ENCODE measurements at regions not wholly inside any gene's neighbourhood (a gene's known extent, or its start where the extent isn't known, plus 50 kb on each side); places are given as distances from the start of the nearest gene placed in this dataset.

- no peak for TF ChIP-seq CTCF (IDR thresholded peaks at IDR 0.05; ENCODE audit: low read depth, low read length, missing control alignments)
- H3K27ac ChIP-seq: no peak overlapping the region
- no peaks in the 10 kb centered on the region for H3K36me3 ChIP-seq (replicated peaks)
Observed at GRCh38 chr6:163830641-163831040, 416.1 kb downstream of the QKI start.

GRCh38 chr6:163828038-163828795, 413.7 kb downstream of the QKI start:
- DNase-seq: no peak
- no peak for TF ChIP-seq CTCF (IDR thresholded peaks at IDR 0.05; ENCODE audit: low read depth, low read length, missing control alignments)
- Histone ChIP-seq H3K27ac (no peak overlapping the region), H3K36me3 (replicated peaks) (no peaks in the 10 kb centered on the region), H3K27me3 (replicated peaks) (no peaks in the 10 kb centered on the region), H3K4me3 (ENCODE audit: low read depth, low read length) (no peak overlapping the region)
- in situ Hi-C loops (cut with HindIII; ENCODE audit: low pct_ligation_motif_present, low sequenced_read_pairs): no loop called here

More at GRCh38 chr6:163830641-163831040, 416.1 kb downstream of the QKI start:
- Histone ChIP-seq H3K4me3 (ENCODE audit: low read depth, low read length) (no peak overlapping the region), H3K27me3 (replicated peaks) (no peaks in the 10 kb centered on the region)
- in situ Hi-C loops (cut with HindIII; ENCODE audit: low pct_ligation_motif_present, low sequenced_read_pairs): no loop called here
- DNase-seq: no peak

GRCh38 chr6:163827143-163827542, 412.6 kb downstream of the QKI start:
- no peak for TF ChIP-seq CTCF (IDR thresholded peaks at IDR 0.05; ENCODE audit: low read depth, low read length, missing control alignments)
- no peaks in the 10 kb centered on the region for H3K36me3 ChIP-seq (replicated peaks)

GRCh38 chr6:163826629-163827028, 412.1 kb downstream of the QKI start:
- no peak for TF ChIP-seq CTCF (IDR thresholded peaks at IDR 0.05; ENCODE audit: low read depth, low read length, missing control alignments)
- no peaks in the 10 kb centered on the region for H3K27me3 ChIP-seq (replicated peaks)
- no peaks in the 10 kb centered on the region for H3K36me3 ChIP-seq (replicated peaks)
- DNase-seq: no peak
- in situ Hi-C loops (cut with HindIII; ENCODE audit: low pct_ligation_motif_present, low sequenced_read_pairs): no loop called here
- H3K27ac ChIP-seq: no peak overlapping the region
- H3K4me3 ChIP-seq (ENCODE audit: low read depth, low read length): no peak overlapping the region

More at GRCh38 chr6:163827143-163827542, 412.6 kb downstream of the QKI start:
- no peak overlapping the region for H3K4me3 ChIP-seq (ENCODE audit: low read depth, low read length)
- no peak overlapping the region for H3K27ac ChIP-seq
- in situ Hi-C loops (cut with HindIII; ENCODE audit: low pct_ligation_motif_present, low sequenced_read_pairs): no loop called here
- no peak for DNase-seq
- H3K27me3 ChIP-seq (replicated peaks): no peaks in the 10 kb centered on the region

GRCh38 chr6:163825033-163825432, 410.5 kb downstream of the QKI start:
- Histone ChIP-seq H3K36me3 (replicated peaks) (no peaks in the 10 kb centered on the region), H3K27ac (no peak overlapping the region), H3K27me3 (replicated peaks) (no peaks in the 10 kb centered on the region), H3K4me3 (ENCODE audit: low read depth, low read length) (no peak overlapping the region)
- DNase-seq: peak; percentile 1
- in situ Hi-C loops (cut with HindIII; ENCODE audit: low pct_ligation_motif_present, low sequenced_read_pairs): no loop called here
- no peak for TF ChIP-seq CTCF (IDR thresholded peaks at IDR 0.05; ENCODE audit: low read depth, low read length, missing control alignments)

GRCh38 chr6:163823577-163823976, 409.1 kb downstream of the QKI start:
- no peak overlapping the region for H3K4me3 ChIP-seq (ENCODE audit: low read depth, low read length)
- in situ Hi-C loops (cut with HindIII; ENCODE audit: low pct_ligation_motif_present, low sequenced_read_pairs): no loop called here
- no peak overlapping the region for H3K27ac ChIP-seq
- DNase-seq: no peak
- no peaks in the 10 kb centered on the region for H3K36me3 ChIP-seq (replicated peaks)
- H3K27me3 ChIP-seq (replicated peaks): no peaks in the 10 kb centered on the region
- TF ChIP-seq CTCF (IDR thresholded peaks at IDR 0.05; ENCODE audit: low read depth, low read length, missing control alignments): no peak

All from brain microvascular endothelial cell (primary cell).